NCI-H2081 (cell line): ENCODE measurements at regions not wholly inside any gene's neighbourhood (a gene's known extent, or its start where the extent isn't known, plus 50 kb on each side); places are given as distances from the start of the nearest gene placed in this dataset.
"Not testable (repeated sequence)": the region's sequence is repeated elsewhere in the genome, so short reads cannot be mapped to it uniquely, and the experiment has no call there.

Experiments used
- DNase-seq, 2 experiments: peaks; one replicate each; lab custom pipeline; 2025; lab: John Stamatoyannopoulos, UW

DNA sequence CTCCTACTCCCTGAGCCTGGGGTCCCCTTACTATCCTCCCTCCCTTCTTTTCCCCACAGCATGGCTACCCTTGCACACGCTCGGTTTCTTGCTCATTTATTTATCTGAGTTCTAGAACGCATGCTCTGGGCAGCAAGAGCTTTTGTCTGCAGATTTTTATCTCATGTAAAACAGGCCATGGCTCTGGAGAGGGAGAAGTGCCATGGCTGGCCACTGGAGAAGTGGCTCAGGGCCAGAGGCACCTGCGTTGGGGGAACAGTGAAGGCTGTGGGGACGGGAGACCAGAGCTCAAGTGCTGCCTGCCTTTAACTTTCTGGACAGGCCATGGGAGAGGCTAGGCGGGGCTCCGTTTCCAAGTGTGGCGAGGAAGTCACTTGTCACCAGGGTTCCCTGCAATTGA lies 177.7 kb upstream of the SULF2 start:
- DNase-seq: no peak

DNA sequence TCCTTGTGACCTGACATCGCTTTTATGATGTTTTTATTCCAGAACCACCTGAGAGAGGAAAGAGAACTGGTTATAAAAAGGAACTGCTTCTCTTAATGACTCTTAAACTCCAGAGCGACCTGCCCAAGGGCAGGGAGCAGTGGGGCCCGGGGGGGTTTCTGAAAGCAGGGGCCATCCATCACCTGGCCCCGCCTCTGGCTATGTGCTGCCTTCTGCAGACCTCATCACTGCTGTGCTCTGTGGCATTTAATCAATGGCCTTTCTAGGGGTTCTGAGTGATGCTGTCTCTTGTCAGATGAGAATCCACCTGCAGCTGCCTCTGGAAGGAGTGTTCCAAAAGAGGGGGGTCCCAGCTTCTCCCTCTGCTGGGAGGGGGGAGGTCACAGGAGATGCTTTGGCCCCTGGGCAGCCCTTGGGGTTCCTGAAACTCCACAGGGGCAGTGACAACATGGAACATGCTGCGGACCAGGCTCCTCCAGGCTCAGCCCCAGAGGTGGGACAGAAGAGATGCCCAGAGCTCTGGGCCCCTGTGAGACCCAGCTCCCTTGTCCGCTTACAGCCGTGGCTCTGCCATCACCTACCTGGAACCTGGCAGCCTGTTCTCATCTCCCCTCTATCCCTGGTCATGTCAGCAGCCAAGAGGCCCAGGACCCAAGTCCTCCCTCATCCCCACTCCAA lies 177.1 kb upstream of the SULF2 start:
- no peak for DNase-seq

DNA sequence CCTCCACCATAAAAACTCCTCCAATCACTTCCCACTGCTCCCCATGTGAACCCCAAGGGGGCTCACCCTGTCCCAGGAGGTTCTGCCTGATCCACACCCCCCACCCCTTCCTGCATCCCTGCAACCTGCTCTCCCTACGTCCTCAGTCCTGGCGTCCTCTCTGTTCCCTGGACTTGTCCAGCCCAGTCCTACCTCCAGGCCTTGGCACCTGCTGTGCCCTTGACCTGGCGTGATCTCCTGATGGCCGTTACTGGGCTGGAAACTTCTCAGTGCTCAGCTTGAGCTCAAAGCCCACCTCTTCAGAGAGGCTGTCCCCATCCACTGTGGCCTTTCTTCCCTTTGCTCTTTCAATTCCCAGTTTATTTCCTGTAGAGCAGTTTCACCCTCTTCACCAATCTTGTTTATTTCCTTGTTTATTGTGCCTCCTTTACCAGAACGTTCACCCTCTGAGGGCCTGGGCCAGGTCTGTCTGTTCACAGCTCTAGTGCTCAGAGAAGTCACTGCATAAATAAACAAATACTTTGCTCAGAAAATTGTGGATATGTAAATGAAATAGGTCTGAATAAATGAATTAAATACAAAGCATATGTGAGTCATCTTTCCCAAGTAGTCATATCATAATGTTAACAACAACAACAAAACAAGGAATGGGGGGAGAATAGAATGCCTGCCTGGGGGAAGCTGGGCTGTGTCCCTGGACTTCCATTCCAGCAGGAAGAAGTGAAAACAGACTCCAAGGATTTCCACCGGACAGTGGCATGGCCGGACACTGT lies 175.7 kb upstream of the SULF2 start:
- no peak for DNase-seq

DNA sequence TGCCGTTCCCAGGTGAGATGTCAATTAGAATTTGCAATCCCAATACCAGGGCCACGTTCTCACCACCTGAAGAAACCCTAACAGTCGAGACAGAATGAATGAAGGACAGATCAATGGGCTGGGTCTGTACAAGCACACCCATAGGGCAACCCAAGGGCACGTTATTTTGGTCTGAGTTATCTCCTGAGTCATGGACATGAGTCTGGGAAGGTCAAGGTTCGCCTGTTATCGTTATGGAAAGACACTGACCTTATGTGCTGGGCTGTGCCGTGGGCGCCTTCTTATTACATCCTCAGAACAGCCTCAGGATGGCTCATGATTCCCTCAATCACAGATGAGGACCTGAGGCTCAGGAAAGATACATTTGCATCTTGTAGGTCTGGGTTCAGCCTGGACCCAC lies 175.0 kb upstream of the SULF2 start:
- no peak for DNase-seq

DNA sequence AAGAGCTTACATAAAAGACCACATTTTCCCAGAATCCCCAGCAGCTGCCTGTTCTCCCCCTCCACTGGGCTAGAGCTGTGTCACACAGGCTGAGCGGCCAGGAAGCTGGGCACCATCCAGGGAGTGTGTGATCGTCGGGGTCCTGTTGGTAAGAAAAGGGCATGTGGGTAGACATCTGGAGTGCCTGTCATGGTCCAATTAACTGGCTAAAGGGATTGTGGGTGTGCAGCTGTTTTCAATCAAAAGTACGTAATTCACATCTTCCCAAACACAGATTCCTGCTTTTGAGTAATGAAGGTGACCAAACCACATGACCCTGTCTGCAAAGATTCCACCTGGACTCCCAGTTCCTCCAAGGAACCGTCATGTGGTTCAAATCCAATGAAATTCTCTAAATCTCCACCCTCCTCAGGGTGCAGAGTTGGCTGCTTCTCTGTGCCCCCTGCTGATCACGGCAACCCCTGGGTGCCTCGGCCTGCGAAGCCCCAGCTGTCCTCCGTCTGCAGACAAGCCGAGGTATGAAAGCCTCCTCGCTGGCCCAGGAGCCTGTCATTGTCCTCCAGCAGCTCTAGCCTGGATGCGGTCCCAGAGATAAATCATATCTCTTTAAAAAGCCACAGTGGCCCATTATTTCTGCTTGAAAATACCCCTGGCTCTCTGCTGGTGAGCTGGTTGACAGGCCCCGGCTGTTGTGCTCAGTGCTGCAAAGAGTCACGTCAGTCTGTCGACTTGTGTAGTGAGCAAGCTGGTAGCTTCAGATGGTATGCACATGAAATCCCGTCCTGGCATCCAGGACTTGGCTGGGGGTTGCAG lies 172.9 kb upstream of the SULF2 start:
- not testable (repeated sequence) for DNase-seq

DNA sequence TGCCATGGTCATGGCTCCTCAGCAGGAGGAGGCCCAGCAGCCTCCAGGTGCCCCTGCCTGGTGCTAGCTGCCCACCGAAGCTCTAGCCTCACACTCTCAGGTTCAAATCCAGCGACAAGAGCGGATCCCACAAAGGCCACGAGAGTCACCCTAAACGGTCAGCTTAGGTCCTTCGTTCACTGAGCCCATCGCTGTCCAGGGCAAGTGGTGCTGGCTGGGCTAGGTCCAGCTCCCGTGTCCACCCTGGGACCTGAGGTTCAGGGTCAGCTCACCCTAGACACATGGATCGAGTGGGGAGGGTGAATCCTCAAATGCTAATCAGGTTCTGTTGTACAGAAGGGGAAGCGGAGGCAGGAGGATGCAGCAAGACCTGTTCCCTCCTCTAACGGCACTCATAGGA lies 171.9 kb upstream of the SULF2 start:
- no peak for DNase-seq

DNA sequence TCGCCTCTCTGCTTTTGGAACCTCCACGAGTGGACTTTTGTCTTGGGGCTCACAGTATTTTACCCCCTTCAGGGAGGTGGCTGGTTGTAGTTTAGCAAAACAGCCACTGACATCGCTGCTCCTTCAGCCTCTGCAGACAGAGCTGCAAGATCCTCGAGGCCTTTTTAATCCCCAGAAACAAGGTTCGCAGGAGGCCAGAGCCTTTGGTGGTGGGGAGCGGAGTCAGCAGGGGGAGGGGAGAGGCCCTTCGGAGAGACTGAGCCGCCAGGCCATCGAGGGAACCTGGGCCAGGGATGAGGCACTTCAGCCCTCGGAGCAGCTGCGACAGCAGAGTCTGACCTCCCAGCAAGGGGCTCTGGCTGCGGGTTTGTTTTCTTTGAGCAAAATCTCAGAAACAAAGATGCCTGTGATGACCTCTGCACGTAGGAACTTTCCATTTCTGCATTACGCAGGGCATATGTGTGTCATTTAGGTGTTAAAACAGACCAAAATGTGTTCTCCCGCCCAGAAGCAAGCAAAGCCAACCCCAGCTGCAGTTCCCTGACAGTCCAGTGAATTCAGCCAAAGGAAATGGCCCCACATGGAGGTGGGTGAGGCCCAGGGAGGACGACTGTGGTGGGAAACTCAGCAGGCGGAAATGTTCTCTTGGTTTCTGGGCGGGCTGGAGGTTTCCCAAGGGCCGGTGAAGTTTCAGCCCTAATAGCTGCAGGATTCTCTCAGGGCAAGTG lies 171.2 kb upstream of the SULF2 start:
- DNase-seq: no peak

DNA sequence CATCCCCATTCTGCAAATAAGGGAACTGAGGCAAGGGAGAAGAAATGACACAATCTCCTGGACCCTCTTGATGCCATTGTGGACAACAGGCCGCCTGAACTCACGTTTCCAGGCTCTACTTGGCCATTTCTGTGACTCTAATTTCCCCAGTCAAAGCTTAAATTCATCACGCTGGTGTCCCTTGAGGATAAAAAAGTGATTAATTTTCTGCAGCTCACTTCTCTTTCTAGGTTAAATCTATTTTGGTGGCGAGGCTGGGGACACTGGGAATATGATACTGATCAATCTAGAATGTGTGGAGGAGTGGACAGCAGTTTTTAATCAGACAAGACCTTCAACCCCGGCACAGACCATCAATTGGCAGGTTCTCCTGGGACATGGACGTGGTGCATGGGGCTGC lies 168.2 kb upstream of the SULF2 start:
- DNase-seq: no peak

DNA sequence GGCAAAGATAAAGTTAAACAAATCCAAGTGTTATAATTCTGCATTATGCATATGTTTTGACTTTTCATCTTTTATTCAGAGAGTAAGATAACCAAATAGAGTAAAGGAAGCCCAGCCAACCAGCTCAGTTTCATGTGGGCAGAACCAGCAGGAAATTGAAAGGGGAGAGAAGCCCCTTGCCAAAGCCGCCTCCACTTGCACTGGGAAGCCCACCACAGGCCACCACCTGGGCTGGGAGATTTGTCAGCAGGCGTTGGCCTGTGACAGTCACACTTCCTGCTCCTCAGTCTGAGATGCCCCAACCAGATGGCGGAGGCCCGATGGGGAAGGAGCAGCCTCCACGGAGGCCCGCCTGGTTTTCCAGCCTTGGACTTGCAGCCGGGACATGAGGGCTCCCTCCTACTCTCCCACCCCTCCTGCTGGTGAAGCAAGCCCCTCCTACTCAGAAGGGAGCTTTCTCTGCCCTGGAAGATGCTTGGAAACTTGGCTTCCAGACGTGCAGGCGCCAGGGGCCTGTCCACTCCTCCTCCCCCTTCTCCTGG lies 166.8 kb upstream of the SULF2 start:
- DNase-seq: no peak

DNA sequence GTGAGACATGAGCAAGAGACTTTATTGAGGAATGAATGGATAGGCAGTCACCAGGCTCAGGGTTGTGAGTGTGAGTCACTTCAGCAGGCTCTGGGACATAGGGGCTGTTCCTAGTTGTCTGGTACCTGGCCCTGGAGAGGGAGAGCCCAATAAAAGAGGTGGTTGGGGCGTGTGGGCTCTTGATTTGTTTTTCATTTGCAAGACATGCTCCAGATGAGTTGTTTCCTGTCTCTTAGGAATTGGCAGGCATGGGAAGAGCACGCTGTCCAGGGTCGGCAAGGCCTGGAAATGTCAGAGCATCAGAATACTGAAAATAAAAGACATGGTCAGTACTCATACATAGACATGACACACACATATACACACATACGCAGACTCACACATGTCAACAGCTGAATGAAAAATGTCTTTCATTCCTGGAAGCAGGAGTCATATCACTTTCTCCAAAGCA lies 166.3 kb upstream of the SULF2 start:
- no peak for DNase-seq

DNA sequence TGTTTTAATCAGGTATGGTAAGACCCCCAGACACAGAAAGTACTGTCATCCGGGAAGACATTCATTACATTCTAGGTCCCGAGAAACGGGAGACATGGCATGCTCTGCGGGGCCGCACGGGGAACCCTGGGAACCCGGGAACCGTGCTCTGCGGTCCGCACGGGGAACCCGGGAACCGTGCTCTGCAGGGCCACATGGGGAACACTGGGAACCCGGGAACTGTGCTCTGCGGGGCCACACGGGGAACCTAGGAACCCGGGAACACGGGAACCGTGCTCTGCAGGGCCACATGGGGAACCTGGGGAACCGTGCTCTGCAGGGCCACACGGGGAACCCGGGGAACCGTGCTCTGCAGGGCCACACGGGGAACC lies 165.6 kb upstream of the SULF2 start:
- DNase-seq: no peak

DNA sequence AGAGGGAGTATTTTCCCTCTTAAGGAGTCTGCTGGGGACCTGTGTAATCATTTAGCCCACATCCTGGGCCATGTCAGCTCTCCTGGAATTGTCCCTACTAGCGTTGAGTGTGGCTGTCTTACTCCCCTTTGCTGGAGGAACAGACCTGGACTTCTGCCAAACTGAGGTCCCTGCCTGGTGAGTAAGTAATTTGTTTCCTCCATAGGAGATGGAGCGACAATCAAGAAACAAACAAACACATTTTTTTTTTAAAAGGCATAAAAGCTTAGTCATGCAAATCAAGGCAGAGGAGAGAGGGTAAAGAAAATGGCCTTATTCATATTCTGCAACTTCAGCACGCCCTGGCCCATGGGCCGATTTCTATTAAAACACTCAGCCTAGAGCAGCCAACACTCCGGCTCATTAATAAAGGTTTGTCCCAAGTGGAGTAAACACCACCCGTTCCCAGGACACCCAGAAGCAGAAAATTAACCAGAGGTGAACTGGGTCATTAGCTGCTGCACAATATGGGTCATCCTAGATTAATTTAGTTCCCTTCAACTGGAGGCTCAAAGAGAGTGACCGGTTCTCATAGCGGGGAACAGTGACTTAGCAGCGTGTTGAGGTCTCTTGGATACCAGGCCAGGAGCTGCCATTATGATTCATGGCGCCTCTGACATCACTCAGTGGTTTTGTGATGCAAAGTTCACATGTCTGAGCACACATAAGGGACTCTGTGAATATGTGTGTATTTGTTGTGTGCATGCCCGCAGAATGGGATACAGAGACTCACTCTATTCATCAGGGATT lies 165.0 kb upstream of the SULF2 start:
- DNase-seq: peak in 1 of 2 experiments; percentile 15

DNA sequence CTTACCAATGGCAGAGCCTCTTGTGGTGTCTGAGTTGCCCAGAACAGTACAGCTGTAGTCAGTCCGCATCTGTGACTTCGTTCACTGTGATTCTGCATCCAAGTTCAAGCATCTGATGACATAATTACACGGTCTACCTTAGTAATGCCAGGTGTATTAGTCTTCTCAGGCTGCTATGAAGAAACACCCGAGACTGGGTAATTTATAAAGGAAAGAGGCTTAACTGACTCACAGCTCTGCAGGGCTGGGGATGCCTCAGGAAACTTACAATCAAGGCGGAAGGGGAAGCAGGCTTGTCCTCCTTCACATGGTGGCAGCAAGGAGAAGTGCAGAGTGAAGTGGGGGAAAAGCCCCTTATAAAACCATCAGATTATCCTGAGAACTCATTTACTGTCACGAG lies 163.9 kb upstream of the SULF2 start:
- DNase-seq: no peak

DNA sequence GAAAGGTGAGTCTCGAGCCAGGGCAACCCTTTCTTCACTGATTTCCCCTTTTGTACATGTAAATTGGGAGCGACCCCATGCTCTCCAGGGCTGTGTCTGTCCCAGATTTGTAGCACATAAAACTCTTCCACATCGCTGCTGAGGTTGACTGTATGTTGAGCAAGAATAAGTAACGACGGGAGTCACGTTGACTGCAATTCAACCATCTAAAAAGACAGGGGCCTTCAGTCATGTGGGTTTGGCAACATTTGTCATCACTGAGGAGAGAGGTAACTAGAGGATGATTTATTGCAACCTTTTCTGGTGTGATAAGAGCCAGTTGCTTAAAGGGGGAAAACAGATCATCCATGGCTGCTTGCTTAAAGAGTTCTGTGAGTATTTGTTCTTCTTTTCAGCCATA lies 159.4 kb upstream of the SULF2 start:
- DNase-seq: no peak

DNA sequence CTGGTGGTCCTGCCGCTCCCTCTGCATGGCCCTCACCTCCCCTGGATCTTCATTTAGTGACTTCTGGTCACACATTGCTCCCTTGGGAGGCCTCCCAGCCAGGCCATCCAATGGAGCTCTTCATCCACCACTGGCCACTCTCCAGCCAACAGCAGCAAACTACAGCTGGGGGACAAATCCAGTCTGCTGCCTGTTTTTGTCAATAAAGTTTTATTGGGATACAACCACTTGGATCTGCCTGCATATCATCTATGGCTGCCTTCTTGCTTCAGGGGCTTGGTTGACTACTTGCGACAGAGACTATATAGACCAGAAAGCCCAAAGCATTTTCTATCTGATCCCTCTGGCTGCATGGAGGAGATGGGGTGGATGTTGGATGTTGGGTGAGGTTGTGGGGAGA lies 156.6 kb upstream of the SULF2 start:
- DNase-seq: no peak

DNA sequence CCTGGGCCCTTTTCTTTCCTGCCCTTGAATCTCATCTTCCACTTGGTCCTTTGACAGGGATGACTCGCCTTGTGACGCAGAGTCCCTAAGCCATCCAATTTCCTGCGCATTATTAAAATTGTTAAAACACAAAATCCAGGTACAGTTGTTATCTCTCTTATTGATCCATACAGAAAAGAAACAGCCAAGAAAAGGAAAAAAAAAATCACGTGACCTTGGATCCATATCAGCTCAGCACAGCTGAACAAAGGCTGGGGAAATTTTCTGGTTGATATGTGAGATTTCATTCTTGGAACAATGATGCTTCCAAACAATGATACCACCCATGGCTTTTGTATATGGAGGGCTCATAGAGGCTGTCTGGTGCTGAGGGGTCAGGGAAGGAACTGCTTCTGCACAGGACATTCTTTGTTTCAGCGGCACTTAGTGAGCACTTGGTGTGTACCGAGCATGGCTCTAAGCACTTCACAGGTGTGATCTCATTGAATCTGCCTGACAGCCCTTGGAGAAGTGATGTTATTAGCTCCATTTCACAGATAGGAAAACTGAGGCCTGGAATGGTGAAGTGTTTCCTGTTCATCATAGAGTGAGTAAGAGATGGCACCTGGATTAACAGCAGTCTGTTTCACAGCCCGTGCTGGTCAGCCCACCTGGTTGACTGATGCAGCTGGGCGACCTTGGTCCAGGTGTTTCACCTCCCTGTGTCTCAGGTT lies 155.0 kb upstream of the SULF2 start:
- DNase-seq: no peak

DNA sequence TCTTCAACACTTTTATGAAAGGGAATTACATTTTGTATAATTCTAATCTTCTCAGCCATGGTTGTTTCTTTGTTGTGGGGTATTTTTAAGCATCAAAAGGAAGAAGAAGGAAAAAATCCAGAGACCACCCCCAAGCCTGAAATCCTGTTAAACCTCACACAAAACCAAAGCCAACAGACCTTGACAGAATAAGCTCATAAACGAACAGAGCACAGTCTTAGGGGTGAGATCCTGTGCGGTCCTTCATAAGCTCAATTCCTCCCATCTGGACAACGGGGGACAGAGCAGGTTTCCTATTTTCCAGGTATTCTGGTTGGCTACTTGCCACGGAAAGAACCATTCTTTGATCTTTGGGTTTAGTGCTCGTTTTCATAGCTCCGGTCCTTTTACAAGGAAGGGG lies 151.3 kb upstream of the SULF2 start:
- no peak for DNase-seq

DNA sequence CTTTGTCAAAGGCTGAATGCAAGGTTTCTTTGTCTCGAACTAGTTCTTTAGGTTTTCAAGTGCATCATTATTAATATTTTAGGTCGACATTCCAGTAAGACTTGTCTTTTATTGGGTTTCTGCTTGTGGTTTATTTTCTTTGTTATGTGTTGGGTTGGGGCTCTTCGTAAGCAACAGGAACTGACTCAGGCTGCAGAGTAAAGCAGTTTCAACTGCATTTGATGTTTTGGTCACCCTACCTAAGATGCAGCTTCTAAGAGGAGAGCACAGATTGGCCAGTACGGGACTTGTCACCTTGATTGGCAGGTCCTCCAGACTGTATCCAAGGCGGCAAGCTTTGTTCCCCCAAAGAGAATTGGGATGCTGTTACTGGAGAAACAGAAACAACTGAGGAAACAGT lies 149.5 kb upstream of the SULF2 start:
- DNase-seq: no peak

DNA sequence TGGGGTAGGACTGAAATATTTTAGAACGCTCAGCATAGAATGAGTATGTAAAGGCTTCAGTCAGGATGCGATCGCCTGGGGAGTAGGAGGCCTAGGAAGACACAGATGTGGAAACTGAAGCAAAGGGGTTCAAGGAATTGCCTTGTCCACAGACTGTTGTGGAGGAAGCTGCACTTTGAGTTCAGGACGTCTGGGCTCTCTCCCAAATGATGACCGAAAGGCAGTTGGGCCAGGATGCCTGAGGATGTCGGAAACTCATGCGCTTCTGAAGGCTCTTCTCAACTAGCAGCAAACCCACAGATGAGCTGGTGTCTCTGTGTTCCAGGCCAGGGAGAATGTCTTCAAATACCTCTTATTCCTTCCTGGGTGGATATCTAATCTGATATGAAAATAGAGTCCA lies 146.2 kb upstream of the SULF2 start:
- DNase-seq: no peak

DNA sequence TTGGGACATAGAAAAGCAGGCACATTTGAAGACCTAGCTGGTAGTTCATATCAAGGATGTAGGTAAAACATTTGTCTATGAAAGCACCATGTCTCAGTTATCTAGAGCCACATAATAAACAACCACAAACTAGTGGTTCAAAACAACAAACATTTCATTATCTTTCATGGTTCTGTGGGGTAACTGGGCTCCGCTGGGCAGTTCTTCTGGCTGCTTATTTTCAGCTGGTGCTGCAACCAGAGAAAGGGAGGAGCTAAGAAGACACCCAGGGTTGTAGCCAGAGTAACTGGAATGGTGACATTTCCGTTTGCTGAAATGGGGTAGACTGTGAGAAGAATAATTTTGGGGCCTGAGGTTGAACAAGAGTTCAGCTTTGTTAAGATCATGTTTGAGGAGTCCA lies 145.7 kb upstream of the SULF2 start:
- no peak for DNase-seq
